Myocyte (in vitro differentiated cells): ENCODE measurements at regions not wholly inside any gene's neighbourhood (a gene's known extent, or its start where the extent isn't known, plus 50 kb on each side); places are given as distances from the start of the nearest gene placed in this dataset.

ENCODE experiments used
- DNase-seq: peaks from one replicate; pipeline ENCODE4 v3.0.0-alpha.2; 2012; ENCODE audit warnings: low read depth

DNA sequence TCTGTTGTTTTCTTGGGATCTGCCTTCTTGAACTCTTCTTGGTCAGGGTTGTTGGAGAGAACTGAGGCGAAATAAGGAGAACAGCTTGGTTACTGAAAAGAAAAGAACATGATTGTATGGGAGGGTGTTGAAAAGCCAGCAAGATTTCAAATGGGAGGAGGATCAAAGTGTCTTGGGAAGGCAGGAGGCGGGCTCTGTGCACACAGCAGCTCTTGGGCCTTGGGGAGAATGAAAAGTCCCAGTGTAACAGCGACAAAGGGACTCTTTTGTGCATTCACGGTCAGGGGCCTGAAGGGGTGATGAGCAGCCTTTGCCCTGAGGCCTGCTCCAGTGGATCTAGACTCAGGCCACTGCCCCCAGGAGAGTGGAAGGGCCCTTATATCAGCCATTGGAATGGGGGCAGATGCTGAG lies 135.4 kb downstream of the ADAMTS15 start:
- no peak for DNase-seq

DNA sequence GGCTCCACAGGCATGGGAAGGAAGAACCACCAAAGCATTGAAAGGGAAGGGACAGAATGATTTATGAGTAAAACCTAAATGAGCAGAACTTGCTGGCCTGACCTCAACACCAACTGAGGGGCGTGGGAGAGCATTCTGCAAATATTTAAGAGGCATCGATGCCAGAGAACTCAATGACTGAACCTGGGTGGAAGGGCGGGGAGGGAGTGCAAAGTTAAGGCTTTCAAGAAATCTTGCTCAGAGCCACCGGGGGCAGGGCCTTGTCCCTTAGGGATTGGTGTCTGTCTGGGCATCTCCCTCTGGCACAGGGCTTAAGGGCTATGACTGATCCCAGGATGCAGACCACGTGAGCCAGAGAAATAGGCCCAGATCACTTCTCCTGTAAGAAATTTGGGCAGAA lies 137.1 kb downstream of the ADAMTS15 start:
- DNase-seq = peak; percentile 80

DNA sequence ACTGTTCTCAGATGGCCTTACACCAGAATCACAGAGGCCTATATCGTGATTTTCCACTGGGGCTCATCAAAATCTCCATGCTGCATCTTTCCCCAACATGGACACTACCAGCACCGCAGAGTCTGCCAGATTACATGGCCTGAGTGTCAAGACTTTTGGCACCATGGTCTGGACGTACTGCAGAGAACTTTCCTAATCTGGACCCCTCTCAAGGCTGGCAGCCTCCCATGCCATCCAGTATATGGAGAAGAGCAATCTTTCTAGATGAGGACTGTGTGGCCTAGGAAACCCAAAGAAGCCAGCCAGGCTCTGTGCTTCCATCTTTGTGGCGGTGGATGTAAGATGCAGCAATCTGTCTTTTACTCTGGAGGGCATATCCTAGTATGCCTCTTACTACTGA lies 139.2 kb downstream of the ADAMTS15 start:
- no peak for DNase-seq

DNA sequence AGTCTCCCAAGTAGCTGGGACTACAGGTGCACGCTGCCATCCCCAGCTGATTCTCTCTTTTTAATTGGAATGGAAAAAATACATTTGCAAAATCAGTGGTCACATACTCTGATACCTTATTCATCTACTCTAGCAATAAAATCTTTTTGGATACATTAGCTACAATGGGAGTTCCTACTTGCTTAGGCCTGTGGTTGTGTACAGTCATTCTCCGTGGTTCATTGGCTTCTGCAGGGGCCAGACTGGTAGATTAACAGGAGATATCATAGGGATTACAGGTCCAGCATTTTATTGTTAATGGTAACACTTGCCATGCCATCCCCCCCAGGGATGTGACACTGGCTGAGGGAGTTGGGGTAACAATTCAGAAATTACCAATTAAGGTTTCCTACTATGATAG lies 140.0 kb downstream of the ADAMTS15 start:
- DNase-seq = peak; percentile 36

DNA sequence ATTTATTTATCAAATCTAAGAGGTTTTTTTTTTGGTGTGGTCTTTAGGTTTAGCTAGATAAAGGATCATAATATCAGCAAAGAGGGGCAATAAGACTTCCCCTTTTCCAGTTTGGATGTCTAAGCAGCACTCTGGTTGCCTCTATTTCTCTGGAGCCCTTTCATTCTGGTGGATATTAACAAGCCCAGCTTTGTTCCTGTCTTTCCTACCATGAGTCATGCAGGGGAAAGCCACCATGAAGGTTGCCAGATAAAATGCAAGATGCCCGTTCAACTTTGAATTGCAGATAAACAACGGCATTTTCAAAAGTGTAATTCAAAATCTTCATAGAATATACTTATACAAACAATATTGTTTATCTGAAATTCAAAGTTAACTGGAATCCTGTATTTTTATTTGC lies 143.6 kb downstream of the ADAMTS15 start:
- no peak for DNase-seq

DNA sequence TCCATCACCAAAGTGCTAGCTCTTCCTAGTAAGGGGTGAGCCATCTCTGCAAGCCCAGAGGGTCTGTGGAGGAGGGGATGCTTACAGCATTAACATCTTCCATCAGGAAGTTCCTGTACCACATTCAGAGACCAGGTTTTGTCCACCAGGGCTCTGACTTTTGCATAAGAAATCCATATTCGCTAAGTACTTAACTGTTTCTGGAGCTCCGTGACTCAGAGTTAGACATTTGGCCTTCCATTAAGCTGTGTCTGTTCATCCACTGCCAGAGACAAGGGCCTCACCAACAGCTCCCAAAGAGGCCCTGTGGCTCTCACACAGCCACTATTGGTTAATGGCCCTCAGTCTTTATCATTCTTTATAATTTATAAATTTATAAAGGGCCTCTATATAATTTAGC lies 144.6 kb downstream of the ADAMTS15 start:
- no peak for DNase-seq

DNA sequence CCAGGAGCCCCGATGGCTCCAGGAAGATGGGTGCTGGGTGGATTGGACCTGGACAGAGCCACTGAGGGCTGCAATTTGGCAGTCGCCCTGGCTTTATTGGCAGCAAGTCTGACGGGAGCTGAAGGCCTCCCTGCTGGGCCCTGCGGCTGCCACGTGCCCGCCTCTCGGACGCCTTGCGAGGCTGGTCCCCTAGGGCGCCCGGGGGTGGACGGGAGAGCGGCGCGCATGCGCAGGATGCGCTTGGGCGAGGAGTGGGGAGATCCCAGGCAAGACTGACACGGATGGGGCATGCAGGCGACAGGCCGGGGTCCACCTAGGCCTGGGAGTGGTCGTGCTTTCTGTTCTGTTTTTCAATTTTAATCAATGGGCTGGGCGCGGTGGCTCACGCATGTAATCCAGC lies 150.0 kb downstream of the ADAMTS15 start:
- no peak for DNase-seq

DNA sequence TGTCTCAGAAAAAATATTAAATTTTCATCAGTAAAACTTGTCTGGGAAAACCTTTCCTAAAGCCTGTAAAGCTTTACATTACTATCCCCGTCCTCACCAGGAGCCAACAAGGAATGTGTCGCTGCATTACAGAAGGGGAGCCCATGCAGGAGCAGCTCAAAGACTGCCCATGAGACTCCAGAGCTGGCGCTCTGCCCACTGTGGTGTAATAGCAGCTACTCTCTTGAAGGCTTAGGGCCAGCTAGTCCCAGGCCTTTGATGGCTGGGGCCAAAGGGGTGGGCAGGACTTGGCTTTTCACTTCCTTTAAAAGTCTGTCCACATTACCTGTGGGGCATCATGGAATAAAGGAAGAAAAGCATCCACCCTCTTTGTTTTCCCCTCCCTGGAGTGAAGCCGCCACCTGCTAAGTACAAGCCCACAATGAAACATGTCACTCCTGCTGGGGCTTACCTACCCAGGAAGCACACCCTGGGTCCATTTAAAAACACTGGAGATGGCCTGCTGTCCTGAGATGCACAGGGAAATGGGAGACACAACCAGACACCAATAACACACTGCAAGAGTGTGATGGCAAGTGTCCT lies 150.7 kb downstream of the ADAMTS15 start:
- DNase-seq = no peak

DNA sequence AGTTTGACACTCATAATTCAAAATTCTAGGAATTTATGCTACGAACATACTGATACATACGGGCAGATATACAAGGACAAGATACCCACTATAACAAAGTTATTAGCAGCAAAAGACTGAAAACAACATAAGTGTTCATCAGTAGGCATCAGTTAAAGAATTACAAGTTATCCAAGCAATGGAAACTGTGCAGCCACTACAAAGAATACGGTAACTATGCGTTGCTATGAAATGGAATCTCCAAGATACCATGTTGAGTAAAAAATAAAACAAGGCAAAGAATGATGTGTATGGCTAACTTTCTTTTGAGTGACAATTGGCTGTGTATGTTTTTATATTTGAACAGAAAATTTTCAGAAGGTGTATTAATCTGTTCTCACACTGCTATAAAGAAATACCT lies 151.7 kb downstream of the ADAMTS15 start:
- DNase-seq = no peak

DNA sequence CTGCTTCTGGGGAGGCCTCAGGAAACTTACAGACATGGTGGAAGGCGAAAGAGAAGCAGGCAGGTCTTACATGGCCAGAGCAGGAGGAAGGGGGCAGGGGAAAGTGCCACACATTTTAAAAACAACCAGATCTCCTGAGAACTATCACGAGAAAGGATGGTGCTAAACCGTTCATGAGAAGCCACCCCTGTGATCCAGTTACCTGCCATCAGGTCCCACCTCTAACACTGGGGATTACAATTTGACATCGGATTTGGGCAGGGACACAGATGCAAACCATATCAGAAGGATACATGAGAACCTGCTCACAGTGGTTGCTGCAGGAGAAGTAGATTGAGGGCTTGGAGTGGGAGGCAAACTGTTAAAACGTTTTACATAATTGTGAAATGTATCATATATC lies 152.2 kb downstream of the ADAMTS15 start:
- DNase-seq = no peak

DNA sequence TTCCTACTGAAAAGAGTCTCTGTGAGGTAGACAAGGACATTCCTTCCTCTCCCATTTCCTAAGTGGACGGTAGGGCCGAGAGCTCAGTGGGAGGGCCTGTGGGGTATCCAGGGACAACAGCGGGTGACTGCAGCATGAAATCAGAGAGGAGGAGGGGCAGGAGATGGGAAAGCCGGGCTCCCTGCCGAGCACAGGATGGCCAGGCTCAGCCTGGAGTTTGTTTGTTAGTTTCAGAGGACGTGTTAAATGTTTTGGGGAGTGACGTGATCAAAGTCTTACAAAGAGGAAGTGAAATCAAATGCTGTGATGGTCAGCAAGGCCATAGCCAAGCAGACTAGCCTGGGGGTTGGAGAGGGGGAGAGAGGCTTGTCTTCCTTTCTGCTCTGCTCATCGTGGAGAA lies 152.7 kb downstream of the ADAMTS15 start:
- peak; percentile 45 for DNase-seq

DNA sequence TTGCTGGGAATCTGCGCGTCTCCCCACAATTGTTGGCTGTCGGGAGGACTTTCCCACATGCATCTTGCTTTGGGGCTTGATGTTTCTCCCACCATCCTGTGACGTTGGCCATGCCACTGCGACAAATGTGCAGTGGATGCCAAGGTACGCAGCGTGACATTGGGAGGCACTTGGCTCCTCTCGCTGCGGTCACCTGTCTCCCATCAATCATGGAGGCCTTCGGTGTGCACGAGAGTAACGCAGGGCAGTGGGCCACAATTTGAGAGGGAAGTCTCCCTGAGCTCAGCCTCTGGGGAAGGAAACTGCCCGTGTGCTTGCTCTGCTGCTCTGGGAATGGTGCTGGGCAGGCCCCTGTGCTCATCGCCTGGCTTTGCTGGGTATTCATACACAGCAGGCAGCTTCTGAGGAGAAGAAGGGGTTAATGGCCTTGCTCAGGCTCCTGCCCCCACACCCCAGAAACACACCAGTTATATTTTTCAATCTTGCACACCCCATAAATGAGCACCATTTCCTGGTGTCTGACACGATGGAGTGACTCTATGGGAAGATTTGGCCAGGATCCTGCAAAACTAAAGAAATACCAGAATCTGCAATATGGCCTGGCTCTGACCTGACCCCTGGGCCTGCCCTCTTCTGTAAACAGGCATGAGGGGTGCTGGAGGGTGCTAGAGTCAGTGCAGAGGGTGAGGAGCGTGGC lies 153.5 kb downstream of the ADAMTS15 start:
- no peak for DNase-seq

DNA sequence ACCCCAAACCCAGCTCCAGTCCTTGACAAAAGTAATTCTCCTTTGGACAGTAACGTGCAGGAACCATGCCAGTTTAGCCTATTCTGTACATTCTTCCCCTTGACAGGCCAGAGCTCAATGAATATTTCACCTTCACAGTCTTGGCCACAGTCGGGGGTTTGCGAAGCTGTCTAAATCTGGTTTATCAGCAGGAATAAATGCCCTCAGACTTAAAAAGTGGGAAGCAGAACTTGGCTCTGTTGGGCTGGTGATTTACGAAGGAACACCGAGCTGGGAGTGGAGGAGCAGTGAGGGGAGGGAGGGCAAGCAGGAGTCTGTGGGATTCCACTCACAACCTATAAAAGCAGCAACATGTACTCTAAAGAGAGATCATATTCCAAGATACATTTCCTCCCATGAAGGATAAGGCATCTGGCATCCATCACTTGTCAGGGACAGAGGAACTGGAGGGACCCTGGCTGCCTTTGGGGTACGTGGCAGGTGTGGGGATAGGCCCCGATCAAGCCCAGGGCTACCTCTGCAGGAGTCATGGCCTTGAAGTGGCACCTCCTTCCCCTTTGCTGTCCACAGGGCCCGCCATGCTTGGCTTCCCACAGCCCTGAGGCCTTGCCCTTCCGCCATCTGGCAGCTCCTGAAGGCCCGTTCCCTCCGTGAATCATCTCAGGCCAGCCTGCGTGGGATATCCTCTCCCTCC lies 154.3 kb downstream of the ADAMTS15 start:
- DNase-seq = no peak

DNA sequence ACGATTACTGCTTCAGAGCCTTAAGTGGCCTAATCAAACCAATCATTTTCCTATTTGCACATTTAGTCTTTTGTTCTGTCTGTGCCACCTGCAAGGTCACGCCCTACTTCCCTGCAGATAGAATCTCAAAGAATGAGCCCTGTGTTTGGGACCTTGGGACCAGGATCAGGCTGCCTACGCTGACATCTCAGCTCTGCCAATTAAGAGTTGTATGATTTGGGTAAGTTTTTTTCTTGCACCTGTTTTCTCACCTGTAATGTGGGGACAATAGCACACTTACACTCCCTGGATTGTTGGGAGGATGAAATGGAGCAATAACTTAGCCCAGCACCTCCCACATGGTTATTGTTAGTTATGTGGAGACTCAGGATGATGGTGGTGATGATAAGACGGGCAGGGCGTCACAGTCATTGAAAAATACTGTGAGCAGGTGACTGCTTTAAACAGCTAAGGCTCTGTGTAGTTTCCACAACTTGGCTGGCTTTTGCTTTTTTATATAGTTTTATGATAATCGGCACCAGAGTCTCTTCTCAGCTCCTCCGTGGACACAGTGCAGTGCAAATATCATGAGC lies 155.0 kb downstream of the ADAMTS15 start:
- no peak for DNase-seq

DNA sequence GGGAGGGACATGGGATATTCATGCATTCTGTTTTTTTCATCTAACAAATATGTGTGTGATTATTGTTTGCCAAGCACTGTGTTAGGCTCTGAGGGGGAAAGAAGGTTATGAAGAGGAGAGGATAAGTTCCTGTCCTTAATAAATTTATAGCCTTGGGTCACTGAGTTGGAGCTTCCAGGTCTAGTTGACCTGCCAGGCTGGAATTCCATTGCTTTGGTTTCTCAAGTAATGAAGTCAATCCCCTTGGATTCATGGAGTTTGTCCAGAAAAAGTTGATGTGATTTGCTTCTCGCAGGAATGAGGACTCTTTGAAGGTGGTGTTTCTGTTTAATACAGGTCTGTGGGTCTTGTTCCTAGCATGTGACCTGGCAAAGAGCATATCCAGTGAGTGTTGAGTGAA lies 156.2 kb downstream of the ADAMTS15 start:
- DNase-seq = no peak

DNA sequence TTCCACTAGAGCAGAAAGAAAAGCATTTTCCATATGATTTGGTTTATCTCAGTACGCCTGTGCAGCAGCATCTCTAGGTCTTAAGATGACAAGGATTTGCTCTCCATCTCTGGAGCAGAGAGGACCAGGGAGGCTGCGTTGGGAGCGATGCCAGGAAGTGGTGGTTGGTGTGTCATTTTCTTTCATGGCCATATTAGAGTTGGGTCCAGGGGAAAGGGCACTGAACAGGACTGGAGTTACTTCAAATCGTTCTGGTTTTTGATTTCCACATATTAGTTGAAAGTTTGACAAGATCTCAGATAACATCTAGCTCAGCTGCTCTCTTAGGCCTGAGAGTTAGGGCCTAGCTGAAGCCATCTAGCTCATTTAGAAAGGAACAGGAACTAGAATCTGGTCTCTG lies 157.7 kb downstream of the ADAMTS15 start:
- DNase-seq = no peak

DNA sequence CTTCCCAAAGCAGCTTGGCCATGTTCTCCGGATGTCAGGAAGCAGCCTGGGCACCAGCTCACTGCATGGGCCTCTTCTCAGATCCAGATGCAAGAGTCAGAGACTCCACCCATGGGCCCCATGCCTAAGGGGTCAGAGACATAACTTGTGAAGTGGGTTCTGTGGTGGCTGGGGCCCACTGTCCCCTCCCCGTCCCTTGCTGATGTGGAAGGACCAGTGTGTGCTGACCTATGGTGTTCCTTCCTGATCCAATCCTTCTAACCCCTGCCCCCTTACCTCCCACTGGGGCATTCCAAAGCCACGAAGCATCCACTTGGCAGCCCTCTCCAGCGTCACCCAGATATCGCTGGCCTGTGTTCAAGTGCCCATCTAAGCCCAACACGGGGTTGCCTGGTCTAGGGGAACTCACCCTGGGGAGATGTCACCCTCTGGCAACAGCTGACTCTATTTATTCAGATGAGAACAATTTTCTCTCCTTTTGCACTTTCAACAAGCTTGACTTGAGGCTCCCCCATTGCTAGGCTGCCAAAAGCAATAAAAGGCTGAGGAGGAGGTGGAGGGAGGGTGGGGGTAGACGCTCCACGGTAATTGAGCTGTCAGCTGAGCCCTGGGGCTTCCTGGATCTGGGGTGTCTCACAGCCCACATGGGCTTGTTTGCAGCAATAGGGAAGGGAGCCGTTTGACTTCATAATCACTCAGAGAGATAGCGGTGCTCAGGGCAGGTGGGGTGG lies 158.5 kb downstream of the ADAMTS15 start:
- DNase-seq = no peak

DNA sequence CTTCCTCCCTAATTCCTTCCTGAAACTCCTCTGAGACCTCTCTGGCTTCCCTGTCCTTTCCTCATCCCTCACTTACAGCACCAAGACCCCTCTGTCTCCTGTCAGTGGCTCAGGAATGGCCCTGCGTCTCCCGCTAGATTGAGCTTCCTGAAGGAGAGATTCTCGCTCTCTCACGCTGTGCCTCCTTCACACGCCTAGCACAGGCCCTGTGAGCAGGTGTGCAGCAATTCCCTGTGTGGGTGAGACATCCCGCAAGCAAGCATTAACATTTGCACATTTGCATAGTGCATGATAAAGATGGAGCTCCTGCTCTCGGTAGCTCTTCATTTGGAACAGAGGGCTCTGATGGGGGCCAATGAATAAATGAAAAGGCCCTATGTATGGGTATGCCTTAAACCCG lies 159.8 kb downstream of the ADAMTS15 start:
- no peak for DNase-seq

DNA sequence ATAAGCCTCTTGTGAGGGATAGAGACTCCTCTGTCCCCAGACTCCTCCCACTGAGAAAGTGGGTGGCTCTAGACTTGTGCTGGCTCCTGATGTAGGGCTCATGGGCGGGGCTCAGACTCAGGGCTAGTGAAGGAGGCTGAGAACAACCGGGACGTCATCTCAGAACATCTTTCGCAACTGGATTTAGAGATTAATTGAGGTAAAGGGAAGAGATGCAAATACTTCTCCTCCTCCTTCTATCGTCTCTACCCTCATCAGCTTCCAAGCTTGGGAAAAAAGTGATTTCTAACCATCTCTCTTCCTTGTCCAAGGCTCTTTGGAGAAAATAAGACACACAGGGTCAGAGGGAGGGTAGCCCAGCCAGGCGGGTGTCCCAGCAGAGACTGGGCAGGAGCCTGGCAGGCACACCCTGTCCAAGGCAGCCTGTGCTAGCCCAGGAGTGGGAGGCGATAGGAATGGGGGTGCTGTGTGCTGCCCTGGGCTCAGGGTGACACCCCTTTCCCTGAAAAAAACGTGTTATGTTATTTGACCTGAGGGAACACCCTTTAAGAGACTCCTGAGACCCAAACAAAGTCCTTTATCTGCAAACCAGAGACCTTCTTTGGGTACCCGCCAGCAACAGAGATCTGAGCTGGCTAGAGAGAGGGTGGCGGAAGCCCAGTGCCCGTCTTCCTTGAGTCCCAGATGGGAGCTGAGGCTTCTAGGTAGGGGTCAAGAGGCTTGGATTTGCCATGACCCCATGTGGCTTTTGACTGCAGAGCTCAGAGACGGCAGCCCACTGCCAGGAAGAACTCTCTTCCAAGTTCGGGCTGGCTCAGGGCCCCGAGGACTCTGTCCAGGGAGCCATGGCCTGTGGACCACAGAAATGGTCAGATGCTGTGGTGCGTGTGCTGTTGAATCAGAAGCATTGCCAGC lies 160.9 kb downstream of the ADAMTS15 start:
- peak; percentile 29 for DNase-seq

DNA sequence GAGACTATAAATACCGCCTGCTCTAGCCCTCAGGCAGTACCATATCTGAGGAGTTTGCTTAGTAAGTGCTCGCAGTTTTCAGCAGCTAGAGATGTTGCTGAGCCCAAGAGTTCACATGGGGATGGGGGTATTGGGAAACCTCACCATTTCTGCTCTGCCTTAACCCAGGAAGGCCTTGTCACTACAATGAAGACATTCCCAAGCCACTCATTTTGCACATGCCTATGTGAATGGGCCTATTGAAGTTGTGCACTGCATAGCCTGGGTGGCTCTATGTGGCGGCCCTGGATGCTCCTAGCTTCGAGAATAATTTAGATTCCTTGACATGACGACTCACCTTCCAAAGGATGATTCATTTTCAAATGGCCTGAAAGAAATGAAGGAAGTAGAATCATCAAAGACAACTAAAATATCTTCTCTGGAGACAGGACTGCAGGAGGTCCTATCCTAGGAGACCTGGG lies 163.4 kb downstream of the ADAMTS15 start:
- peak; percentile 38 for DNase-seq
